ENCODE measurements at regions not wholly inside any gene's neighbourhood (a gene's known extent, or its start where the extent isn't known, plus 50 kb on each side); places are given as distances from the start of the nearest gene placed in this dataset.
A peak's percentile ranks its signal among the peaks of the same experiment; 100 is the strongest.
"Not testable (repeated sequence)": the region's sequence is repeated elsewhere in the genome, so short reads cannot be mapped to it uniquely, and the experiment has no call there.

DNA sequence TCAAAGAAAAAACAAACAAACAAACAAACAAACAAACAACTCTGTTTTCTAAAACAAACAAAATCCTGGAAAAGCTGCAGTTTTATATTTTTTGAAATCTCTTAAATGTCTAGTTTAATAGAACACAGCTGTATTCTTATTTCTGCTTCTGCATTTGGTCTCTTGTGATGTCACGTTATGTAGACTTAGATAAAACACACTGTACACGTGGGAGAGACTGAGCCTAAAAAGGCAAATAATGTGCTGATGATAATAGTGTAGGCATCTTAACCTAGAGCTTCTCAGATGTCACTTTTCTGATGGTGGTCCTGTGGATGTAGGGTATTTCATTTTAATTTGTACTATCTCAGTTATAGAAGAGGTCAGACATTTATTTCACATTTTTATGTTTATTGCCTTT is 261.7 kb downstream of the UTRN start:
- DNase-seq (ENCODE audit: low spot score in 2 of 2), result no peak
- no peak overlapping the region for H3K27ac Mint-ChIP-seq
- H3K36me3 Mint-ChIP-seq, result peaks cover 13 to 14% of the 10 kb centered on the region in 2 donors
- no peaks in the 10 kb centered on the region for H3K9me3 Mint-ChIP-seq
- no peak for ATAC-seq

DNA sequence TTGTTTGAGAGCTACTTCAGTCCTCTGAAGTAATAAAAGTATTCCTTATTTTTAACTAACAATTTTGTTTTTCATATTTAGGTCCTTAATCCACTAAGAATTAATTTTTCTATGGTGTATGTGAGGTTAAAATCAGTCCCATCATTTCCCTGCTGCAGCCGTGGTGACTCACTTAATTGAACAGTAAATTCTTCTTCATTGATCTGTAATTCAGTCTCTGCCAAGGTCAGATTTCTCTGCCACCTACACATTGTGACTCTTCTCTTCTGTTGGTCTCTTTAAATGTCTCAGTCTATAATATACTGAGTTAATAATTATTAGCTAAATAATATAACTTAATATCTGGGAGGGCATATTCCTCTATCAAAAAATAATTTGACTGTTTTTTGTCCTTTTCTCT is 262.3 kb downstream of the UTRN start:
- Mint-ChIP-seq H3K36me3 (peaks cover 11 to 14% of the 10 kb centered on the region in 2 donors), H3K9me3 (no peaks in the 10 kb centered on the region), H3K27ac (no peak overlapping the region)
- DNase-seq (ENCODE audit: low spot score in 2 of 2) (no peak), ATAC-seq (no peak)

GRCh38 chr6:144548536-144548935 is 263.4 kb downstream of the UTRN start:
- Mint-ChIP-seq H3K36me3 (peaks cover 11 to 14% of the 10 kb centered on the region in 2 donors), H3K9me3 (no peaks in the 10 kb centered on the region), H3K27ac (no peak overlapping the region)
- ATAC-seq, result no peak
- no peak for DNase-seq (ENCODE audit: low spot score in 2 of 2)

GRCh38 chr6:144549837-144550747 is 265.0 kb downstream of the UTRN start:
- ATAC-seq, result no peak
- Mint-ChIP-seq H3K27ac (no peak overlapping the region), H3K36me3 (peaks cover 8 to 14% of the 10 kb centered on the region in 2 donors), H3K9me3 (peaks cover 0 to 2% of the 10 kb centered on the region in 2 donors)
- DNase-seq (ENCODE audit: low spot score in 2 of 2), result no peak

GRCh38 chr6:144551339-144551738 is 266.2 kb downstream of the UTRN start:
- H3K36me3 Mint-ChIP-seq, result peaks cover 11% of the 10 kb centered on the region in 2 donors
- ATAC-seq (no peak), DNase-seq (ENCODE audit: low spot score in 2 of 2) (no peak)
- H3K27ac Mint-ChIP-seq, result no peak overlapping the region
- peaks cover 0 to 5% of the 10 kb centered on the region in 2 donors for H3K9me3 Mint-ChIP-seq

- Mint-ChIP-seq H3K36me3 (peaks cover 14 to 17% of the 10 kb centered on the region in 2 donors), H3K27ac (no peak overlapping the region), H3K9me3 (peaks cover 0 to 5% of the 10 kb centered on the region in 2 donors)
- DNase-seq (ENCODE audit: low spot score in 2 of 2), result no peak
- ATAC-seq, result peak; percentile 26 to 71
Observed at GRCh38 chr6:144555066-144555465, 269.9 kb downstream of the UTRN start.

- ATAC-seq (peak; percentile 77 to 90), DNase-seq (ENCODE audit: low spot score in 2 of 2) (no peak)
- Mint-ChIP-seq H3K36me3 (peaks cover 6 to 14% of the 10 kb centered on the region in 2 donors), H3K9me3 (peaks cover 0 to 4% of the 10 kb centered on the region in 2 donors), H3K27ac (peak overlapping the region; percentile 57 to 81)
Observed at GRCh38 chr6:144559865-144560593, 274.9 kb downstream of the UTRN start.

DNA sequence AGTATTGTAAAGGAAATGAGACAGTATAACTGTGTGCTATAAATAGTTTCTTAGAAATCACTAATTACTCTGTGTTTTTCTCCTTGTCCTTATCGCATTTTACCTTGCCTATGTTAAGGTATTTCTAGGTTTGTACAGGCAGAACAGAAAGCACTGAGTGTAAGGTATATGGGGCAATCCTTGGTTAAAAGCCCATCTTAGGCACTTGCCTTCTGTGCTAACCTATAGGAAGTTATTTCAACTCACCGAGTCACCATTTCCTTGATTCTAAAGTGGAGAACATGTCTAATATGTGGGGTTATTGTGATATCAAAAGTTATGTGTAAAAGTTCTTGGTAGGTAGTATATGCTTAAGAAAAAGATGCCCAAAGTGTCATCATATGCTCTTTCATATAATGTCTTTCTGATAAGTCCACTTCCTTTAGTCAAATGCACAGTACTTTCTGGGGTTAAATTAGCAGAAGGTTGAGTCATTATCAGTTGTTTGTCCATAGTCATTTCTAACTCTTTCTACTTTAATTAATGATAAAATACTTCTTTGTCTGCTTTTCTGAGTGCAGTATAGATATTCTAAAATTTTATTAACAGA is 276.4 kb downstream of the UTRN start:
- no peak overlapping the region for H3K27ac Mint-ChIP-seq
- no peaks in the 10 kb centered on the region for H3K9me3 Mint-ChIP-seq
- ATAC-seq (peak in 1 of 2 donors; percentile 30), DNase-seq (ENCODE audit: low spot score in 2 of 2) (no peak)
- H3K36me3 Mint-ChIP-seq, result peaks cover under 1 to 4% of the 10 kb centered on the region in 2 donors

DNA sequence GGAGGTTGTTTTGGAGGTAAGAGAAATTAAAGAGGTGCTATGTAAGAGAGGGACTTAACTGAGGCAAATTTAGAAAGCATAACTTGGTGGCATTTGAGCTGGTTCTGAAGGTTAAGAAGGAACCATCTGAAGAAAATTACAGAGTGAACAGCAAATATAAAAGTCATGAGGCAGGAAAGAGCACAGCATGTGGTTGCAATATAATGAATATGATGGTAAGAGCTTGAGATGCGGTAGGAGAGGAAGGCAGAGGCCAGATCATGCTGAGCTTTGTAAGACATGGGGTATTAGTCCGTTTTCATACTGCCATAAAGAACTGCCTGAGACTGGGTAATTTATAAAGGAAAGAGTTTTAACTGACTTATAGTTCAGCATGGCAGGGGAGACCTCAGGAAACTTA is 279.1 kb downstream of the UTRN start:
- H3K36me3 Mint-ChIP-seq, result no peaks in the 10 kb centered on the region
- H3K27ac Mint-ChIP-seq, result no peak overlapping the region
- no peak for ATAC-seq

GRCh38 chr6:144566868-144567615 is 281.9 kb downstream of the UTRN start:
- Mint-ChIP-seq H3K27ac (no peak overlapping the region), H3K36me3 (peaks cover 8 to 12% of the 10 kb centered on the region in 2 donors), H3K9me3 (no peaks in the 10 kb centered on the region)
- DNase-seq (ENCODE audit: low spot score in 2 of 2), result no peak
- ATAC-seq, result peak; percentile 34 to 58

More for the DNA sequence above, 279.1 kb downstream of the UTRN start:
- no peaks in the 10 kb centered on the region for H3K9me3 Mint-ChIP-seq
- no peak for DNase-seq (ENCODE audit: low spot score in 2 of 2)

DNA sequence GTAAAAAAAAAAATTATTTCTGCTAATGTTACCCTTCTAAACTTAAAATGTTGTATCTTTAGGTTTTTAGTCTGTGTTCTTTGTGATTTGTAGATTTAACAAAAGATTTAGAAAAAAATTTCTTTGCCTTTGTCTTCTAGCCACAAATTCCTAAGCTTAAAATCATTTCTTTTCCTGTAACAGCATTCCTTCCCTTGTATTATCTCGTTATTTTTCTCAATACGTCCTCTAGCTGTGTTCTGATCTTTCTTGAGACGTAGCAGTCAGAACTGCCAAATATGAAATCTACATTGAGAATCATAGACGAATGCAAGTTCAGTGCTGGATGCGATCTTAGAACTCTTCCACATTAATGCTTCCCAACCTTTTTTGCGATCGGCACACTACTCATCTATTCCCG is 283.1 kb downstream of the UTRN start:
- H3K36me3 Mint-ChIP-seq, result peaks cover 16 to 22% of the 10 kb centered on the region in 2 donors
- ATAC-seq (no peak), DNase-seq (ENCODE audit: low spot score in 2 of 2) (no peak)
- H3K9me3 Mint-ChIP-seq, result no peaks in the 10 kb centered on the region
- H3K27ac Mint-ChIP-seq, result no peak overlapping the region

DNA sequence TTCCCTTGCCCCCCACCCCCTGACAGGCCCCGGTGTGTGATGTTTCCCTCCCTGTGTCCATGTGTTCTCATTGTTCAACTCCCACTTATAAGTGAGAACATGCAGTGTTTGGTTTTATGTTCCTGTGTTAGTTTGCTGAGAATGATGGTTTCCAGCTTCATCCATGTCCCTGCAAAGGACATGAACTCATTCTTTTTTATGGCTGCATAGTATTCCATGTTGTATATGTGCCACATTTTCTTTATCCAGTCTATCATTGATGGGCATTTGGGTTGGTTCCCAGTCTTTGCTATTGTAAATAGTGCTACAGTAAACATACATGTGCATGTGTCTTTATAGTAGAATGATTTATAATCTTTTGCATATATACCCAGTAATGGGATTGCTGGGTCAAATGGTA is 287.4 kb downstream of the UTRN start:
- ATAC-seq; H3K27ac Mint-ChIP-seq; H3K9me3 Mint-ChIP-seq; DNase-seq (ENCODE audit: low spot score in 2 of 2): not testable (repeated sequence)
- H3K36me3 Mint-ChIP-seq, result peaks cover 16 to 22% of the 10 kb centered on the region in 2 donors

- Mint-ChIP-seq H3K36me3 (peaks cover 16 to 20% of the 10 kb centered on the region in 2 donors), H3K9me3 (no peaks in the 10 kb centered on the region), H3K27ac (no peak overlapping the region)
- ATAC-seq (peak in 1 of 2 donors; percentile 40), DNase-seq (ENCODE audit: low spot score in 2 of 2) (no peak)
Observed at GRCh38 chr6:144574796-144575195, 289.7 kb downstream of the UTRN start.

DNA sequence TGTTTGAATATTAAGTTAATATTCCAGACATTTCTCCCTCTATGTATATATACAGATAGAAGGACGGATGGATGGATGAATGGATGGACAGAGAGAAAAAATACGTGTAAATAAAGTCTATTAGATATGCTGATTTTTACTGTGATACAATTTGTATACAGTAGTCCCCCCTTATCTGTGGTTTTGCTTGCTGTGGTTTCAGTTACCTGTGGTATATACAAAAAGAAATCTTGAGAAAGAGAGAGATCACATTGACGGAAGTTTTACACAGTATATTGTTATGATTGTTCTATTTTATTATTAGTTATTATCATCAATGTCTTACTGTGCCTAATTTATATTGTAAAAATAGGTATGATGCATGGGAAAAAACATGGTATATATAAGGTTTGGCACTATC is 290.2 kb downstream of the UTRN start:
- Mint-ChIP-seq H3K27ac (no peak overlapping the region), H3K9me3 (no peaks in the 10 kb centered on the region), H3K36me3 (peaks cover 16% of the 10 kb centered on the region in 2 donors)
- DNase-seq (ENCODE audit: low spot score in 2 of 2) (no peak), ATAC-seq (no peak)

DNA sequence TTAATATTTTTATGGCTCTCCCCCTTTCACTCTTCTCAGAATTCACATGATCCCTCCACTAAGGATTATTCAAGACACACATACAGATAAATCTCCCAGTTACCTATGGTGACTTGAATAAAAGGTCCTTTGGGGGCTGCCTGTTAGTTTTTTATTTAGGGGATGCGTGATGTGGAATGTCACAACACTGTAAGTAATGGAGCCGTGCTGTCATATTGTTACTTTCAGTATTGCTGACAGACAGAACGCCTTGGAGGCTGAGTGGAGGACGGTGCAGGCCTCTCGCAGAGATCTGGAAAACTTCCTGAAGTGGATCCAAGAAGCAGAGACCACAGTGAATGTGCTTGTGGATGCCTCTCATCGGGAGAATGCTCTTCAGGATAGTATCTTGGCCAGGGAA is 291.7 kb downstream of the UTRN start:
- peaks cover 11 to 12% of the 10 kb centered on the region in 2 donors for H3K36me3 Mint-ChIP-seq
- DNase-seq (ENCODE audit: low spot score in 2 of 2), result no peak
- no peaks in the 10 kb centered on the region for H3K9me3 Mint-ChIP-seq
- peak overlapping the region in 1 of 2 donors; percentile 47 for H3K27ac Mint-ChIP-seq
- no peak for ATAC-seq

Data from activated naive CD4-positive, alpha-beta T cell treated with anti-CD3 and anti-CD28 coated beads, Interleukin-2, amount 50 U/mL, for 72 hours (primary cell).